Activated naive CD4-positive, alpha-beta T cell treated with anti-CD3 and anti-CD28 coated beads, Interleukin-2, amount 10 ng/mL, durations not matched to agents 7 days and 5 days (primary cell): ENCODE measurements at regions not wholly inside any gene's neighbourhood (a gene's known extent, or its start where the extent isn't known, plus 50 kb on each side); places are given as distances from the start of the nearest gene placed in this dataset.
"Not testable (repeated sequence)": the region's sequence is repeated elsewhere in the genome, so short reads cannot be mapped to it uniquely, and the experiment has no call there.

ENCODE experiments used
- CTCF ChIA-PET: fragments of 350-600 bp; sonication (Branson Sonifier 250); formaldehyde crosslinking; loops from one replicate; lab custom pipeline; 2021; ENCODE audit warnings: antibody characterized with exemption; lab: Charles Lee
- DNase-seq: peaks from one replicate; pipeline ENCODE4 v3.0.0-alpha.2; 2020
- H3K27ac Mint-ChIP-seq: one replicate; pipeline ENCODE4 v1.8.0; 2021; ENCODE audit warnings: mild to moderate bottlenecking, moderate library complexity, mixed read lengths
- H3K27me3 Mint-ChIP-seq: one replicate; pipeline ENCODE4 v1.8.0; 2021; ENCODE audit warnings: mild to moderate bottlenecking, mixed read lengths
- H3K36me3 Mint-ChIP-seq: one replicate; pipeline ENCODE4 v1.8.0; 2021; ENCODE audit warnings: mixed read lengths
- H3K4me1 Mint-ChIP-seq: one replicate; pipeline ENCODE4 v1.8.0; 2021; ENCODE audit warnings: mixed read lengths
- H3K4me3 Mint-ChIP-seq: one replicate; pipeline ENCODE4 v1.8.0; 2021; ENCODE audit warnings: mild to moderate bottlenecking, moderate library complexity, mixed read lengths
- H3K9me3 Mint-ChIP-seq: one replicate; pipeline ENCODE4 v1.8.0; 2021; ENCODE audit warnings: mixed read lengths

GRCh38 chr18:43777636-43778304 lies 500.5 kb upstream of the SYT4 start:
- H3K9me3 Mint-ChIP-seq, result peaks cover 12% of the 10 kb centered on the region
- no peaks in the 10 kb centered on the region for H3K27me3 Mint-ChIP-seq
- no peaks in the 10 kb centered on the region for H3K4me1 Mint-ChIP-seq
- H3K4me3 Mint-ChIP-seq, result no peak overlapping the region
- no peak overlapping the region for H3K27ac Mint-ChIP-seq
- no peaks in the 10 kb centered on the region for H3K36me3 Mint-ChIP-seq
- DNase-seq, result no peak
- CTCF ChIA-PET, result interaction anchor here (0.6 kb wide), 1 partner anchor 10 kb away, joined by 4 read pairs; no protein-coding TSS in a partner anchor

DNA sequence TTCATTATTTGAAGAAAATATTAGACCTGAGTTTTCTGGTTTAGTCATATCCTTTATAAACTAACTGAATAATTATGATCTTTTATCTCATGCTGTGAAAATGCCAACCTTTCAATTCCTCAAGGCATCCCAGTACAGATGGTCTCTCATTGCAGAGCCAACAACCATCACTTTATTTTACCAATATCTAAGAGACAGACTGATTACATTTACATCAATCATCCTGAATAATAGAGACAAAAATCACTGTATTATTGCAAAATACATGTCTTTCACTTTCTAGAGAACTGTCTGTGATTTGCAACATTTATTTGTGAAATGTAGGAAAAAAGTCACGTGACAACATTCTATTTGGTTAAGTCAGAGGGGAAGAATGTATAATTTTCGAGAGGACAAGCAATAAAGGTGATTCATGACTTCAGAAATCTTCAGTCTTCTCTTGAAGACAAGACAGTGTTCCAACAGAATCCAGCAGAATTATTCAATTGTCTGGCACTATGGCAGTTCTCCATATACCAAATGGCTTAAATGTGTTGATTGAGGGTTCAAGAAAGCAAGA lies 503.6 kb upstream of the SYT4 start:
- no peaks in the 10 kb centered on the region for H3K27me3 Mint-ChIP-seq

GRCh38 chr18:43785158-43785557 lies 507.9 kb upstream of the SYT4 start:
- H3K4me3 Mint-ChIP-seq, result no peak overlapping the region
- CTCF ChIA-PET, result no interaction called here
- H3K9me3 Mint-ChIP-seq, result peaks cover 9% of the 10 kb centered on the region
- H3K27me3 Mint-ChIP-seq, result no peaks in the 10 kb centered on the region
- no peak for DNase-seq
- no peak overlapping the region for H3K27ac Mint-ChIP-seq
- H3K36me3 Mint-ChIP-seq, result no peaks in the 10 kb centered on the region
- no peaks in the 10 kb centered on the region for H3K4me1 Mint-ChIP-seq

More for the DNA sequence above, 503.6 kb upstream of the SYT4 start:
- H3K36me3 Mint-ChIP-seq, result no peaks in the 10 kb centered on the region
- no peak overlapping the region for H3K27ac Mint-ChIP-seq
- no peak overlapping the region for H3K4me3 Mint-ChIP-seq
- peaks cover 9% of the 10 kb centered on the region for H3K9me3 Mint-ChIP-seq
- H3K4me1 Mint-ChIP-seq, result no peaks in the 10 kb centered on the region
- no peak for DNase-seq
- CTCF ChIA-PET, result no interaction called here

- H3K9me3 Mint-ChIP-seq, result peaks cover 9% of the 10 kb centered on the region
- CTCF ChIA-PET, result no interaction called here
- no peaks in the 10 kb centered on the region for H3K4me1 Mint-ChIP-seq
- no peak overlapping the region for H3K4me3 Mint-ChIP-seq
- H3K27ac Mint-ChIP-seq, result no peak overlapping the region
- DNase-seq, result no peak
- H3K27me3 Mint-ChIP-seq, result no peaks in the 10 kb centered on the region
- H3K36me3 Mint-ChIP-seq, result no peaks in the 10 kb centered on the region
These were observed 509.6 kb upstream of the SYT4 start for GRCh38 chr18:43786893-43787292.

DNA sequence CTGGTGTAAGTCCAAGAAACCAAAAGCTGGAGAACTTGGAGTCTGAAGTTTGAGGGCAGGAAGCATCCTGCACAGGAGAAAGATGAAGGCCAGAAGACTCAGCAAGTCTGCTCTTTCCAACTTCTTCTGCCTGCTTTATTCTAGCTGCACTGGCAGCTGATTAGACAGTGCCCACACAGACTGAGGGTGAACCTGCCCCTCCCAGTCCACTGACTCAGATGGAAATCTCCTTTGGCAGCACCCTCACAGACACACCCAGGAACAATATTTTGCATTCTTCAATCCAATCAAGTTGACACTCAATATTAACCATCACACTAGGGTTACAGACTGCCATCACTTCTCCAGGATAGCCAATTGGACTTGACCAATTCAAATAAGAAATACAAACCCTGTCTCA lies 510.4 kb upstream of the SYT4 start:
- not testable (repeated sequence) for H3K4me1 Mint-ChIP-seq, H3K27me3 Mint-ChIP-seq, DNase-seq, H3K36me3 Mint-ChIP-seq, H3K4me3 Mint-ChIP-seq, H3K27ac Mint-ChIP-seq, H3K9me3 Mint-ChIP-seq
- CTCF ChIA-PET, result interaction anchor here (0.7 kb wide), 1 partner anchor 10 kb away, joined by 4 read pairs; no protein-coding TSS in a partner anchor

- Mint-ChIP-seq H3K27me3 (no peaks in the 10 kb centered on the region), H3K9me3 (peaks cover 4% of the 10 kb centered on the region), H3K27ac (no peak overlapping the region), H3K4me3 (no peak overlapping the region), H3K36me3 (no peaks in the 10 kb centered on the region), H3K4me1 (no peaks in the 10 kb centered on the region)
- no peak for DNase-seq
- CTCF ChIA-PET, result no interaction called here
These were observed 512.1 kb upstream of the SYT4 start for GRCh38 chr18:43789234-43790000.

- H3K36me3 Mint-ChIP-seq, result no peaks in the 10 kb centered on the region
- no peak for DNase-seq
- no peaks in the 10 kb centered on the region for H3K27me3 Mint-ChIP-seq
- H3K27ac Mint-ChIP-seq, result no peak overlapping the region
- no peaks in the 10 kb centered on the region for H3K9me3 Mint-ChIP-seq
- H3K4me1 Mint-ChIP-seq, result no peaks in the 10 kb centered on the region
- no peak overlapping the region for H3K4me3 Mint-ChIP-seq
- CTCF ChIA-PET, result no interaction called here
These were observed 516.6 kb upstream of the SYT4 start for GRCh38 chr18:43793910-43794309.

DNA sequence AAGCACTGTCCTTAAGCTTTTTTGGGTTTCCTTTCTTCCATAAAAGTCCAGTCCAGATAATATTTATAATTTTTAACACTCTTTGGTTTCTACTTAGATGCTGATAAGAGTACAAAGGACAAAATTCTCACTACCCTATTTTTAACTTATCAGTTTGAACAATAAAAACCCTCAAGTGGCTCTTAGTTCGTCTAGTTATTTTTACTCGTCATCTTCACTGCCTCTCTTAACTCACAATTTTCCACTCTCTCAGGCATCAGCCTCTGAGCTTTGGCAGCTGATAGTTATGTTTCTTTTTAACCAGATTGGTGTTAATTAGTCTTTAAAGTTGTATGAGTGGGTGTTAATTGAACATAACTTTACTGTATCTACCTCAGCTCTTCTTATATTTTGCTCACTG lies 517.1 kb upstream of the SYT4 start:
- Mint-ChIP-seq H3K4me1 (no peaks in the 10 kb centered on the region), H3K4me3 (no peak overlapping the region), H3K9me3 (no peaks in the 10 kb centered on the region), H3K36me3 (no peaks in the 10 kb centered on the region), H3K27me3 (no peaks in the 10 kb centered on the region), H3K27ac (no peak overlapping the region)
- DNase-seq, result no peak
- CTCF ChIA-PET, result no interaction called here

GRCh38 chr18:43797347-43797746 lies 520.1 kb upstream of the SYT4 start:
- CTCF ChIA-PET, result no interaction called here
- Mint-ChIP-seq H3K9me3 (no peaks in the 10 kb centered on the region), H3K36me3 (no peaks in the 10 kb centered on the region), H3K4me3 (no peak overlapping the region), H3K4me1 (no peaks in the 10 kb centered on the region), H3K27ac (no peak overlapping the region), H3K27me3 (no peaks in the 10 kb centered on the region)
- no peak for DNase-seq

- CTCF ChIA-PET, result interaction anchor here (0.6 kb wide), 1 partner anchor 8 kb away, joined by 3 read pairs; no protein-coding TSS in a partner anchor
- DNase-seq, result no peak
- H3K9me3 Mint-ChIP-seq, result no peaks in the 10 kb centered on the region
- H3K27ac Mint-ChIP-seq, result no peak overlapping the region
- H3K27me3 Mint-ChIP-seq, result no peaks in the 10 kb centered on the region
- H3K4me3 Mint-ChIP-seq, result no peak overlapping the region
- H3K4me1 Mint-ChIP-seq, result no peaks in the 10 kb centered on the region
- no peaks in the 10 kb centered on the region for H3K36me3 Mint-ChIP-seq
These were observed 523.3 kb upstream of the SYT4 start for GRCh38 chr18:43800584-43800983.

- CTCF ChIA-PET, result no interaction called here
- no peak overlapping the region for H3K4me3 Mint-ChIP-seq
- no peaks in the 10 kb centered on the region for H3K4me1 Mint-ChIP-seq
- no peak overlapping the region for H3K27ac Mint-ChIP-seq
- H3K9me3 Mint-ChIP-seq, result peaks cover 9% of the 10 kb centered on the region
- no peak for DNase-seq
- no peaks in the 10 kb centered on the region for H3K36me3 Mint-ChIP-seq
- H3K27me3 Mint-ChIP-seq, result no peaks in the 10 kb centered on the region
These were observed 528.4 kb upstream of the SYT4 start for GRCh38 chr18:43805646-43806194.

GRCh38 chr18:43812627-43813026 lies 535.3 kb upstream of the SYT4 start:
- CTCF ChIA-PET, result no interaction called here
- Mint-ChIP-seq H3K9me3 (peaks cover 9% of the 10 kb centered on the region), H3K27me3 (no peaks in the 10 kb centered on the region), H3K4me3 (no peak overlapping the region), H3K36me3 (no peaks in the 10 kb centered on the region), H3K4me1 (no peaks in the 10 kb centered on the region), H3K27ac (no peak overlapping the region)
- DNase-seq, result no peak

GRCh38 chr18:43819397-43819796 lies 542.1 kb upstream of the SYT4 start:
- Mint-ChIP-seq H3K9me3 (peaks cover 10% of the 10 kb centered on the region), H3K36me3 (no peaks in the 10 kb centered on the region), H3K4me3 (no peak overlapping the region), H3K27me3 (no peaks in the 10 kb centered on the region), H3K4me1 (no peaks in the 10 kb centered on the region), H3K27ac (no peak overlapping the region)
- no peak for DNase-seq
- CTCF ChIA-PET, result no interaction called here

- H3K9me3 Mint-ChIP-seq, result peaks cover 10% of the 10 kb centered on the region
- H3K36me3 Mint-ChIP-seq, result no peaks in the 10 kb centered on the region
- H3K4me3 Mint-ChIP-seq, result no peak overlapping the region
- CTCF ChIA-PET, result no interaction called here
- no peak overlapping the region for H3K27ac Mint-ChIP-seq
- H3K4me1 Mint-ChIP-seq, result no peaks in the 10 kb centered on the region
- DNase-seq, result no peak
- no peaks in the 10 kb centered on the region for H3K27me3 Mint-ChIP-seq
These were observed 542.6 kb upstream of the SYT4 start for GRCh38 chr18:43819873-43820272.
